HCT116 (cell line): ENCODE measurements at regions not wholly inside any gene's neighbourhood (a gene's known extent, or its start where the extent isn't known, plus 50 kb on each side); places are given as distances from the start of the nearest gene placed in this dataset.

ENCODE experiments used
- ATAC-seq: fragments of 200-7000 bp; cut with Tn5 transposase; 2 replicates; pipeline ENCODE4 v1.9.1; 2020; ENCODE audit warnings: mild to moderate bottlenecking, moderate library complexity
- BruUV-seq: library from RNA; stranded (reverse); fragments of 400-500 nt; replicated peaks from 2 replicates; lab custom pipeline; 2021; lab: Mats Ljungman, UMichigan
- CTCF ChIA-PET: fragments of 300-600 bp; sonication (Branson Sonifier 250); formaldehyde crosslinking; loops from one replicate; lab custom pipeline; 2021; ENCODE audit warnings: antibody characterized with exemption; lab: Charles Lee
- POLR2A ChIA-PET: fragments of 300-600, 350-600 bp; sonication (Branson Sonifier 250); formaldehyde crosslinking; loops from one replicate; lab custom pipeline; 2021; ENCODE audit warnings: antibody characterized with exemption; lab: Charles Lee
- RAD21 ChIA-PET, 2 experiments: fragments of 300-600 bp; sonication (Branson Sonifier 250); formaldehyde crosslinking; loops; one replicate each; lab custom pipeline; 2023; ENCODE audit warnings: low total read pairs in 2 of 2; ENCODE audit not compliant: uncharacterized antibody in 2 of 2, unreplicated experiment in 2 of 2, low non-redundant PET in 1 of 2; lab: Charles Lee
- DNase-seq: peaks from one replicate; pipeline ENCODE4 v3.0.0-alpha.2; 2010; ENCODE audit warnings: low read depth, low spot score
- H2AFZ ChIP-seq: fragments of 200-600 bp; shearing (Covaris generic), sonication (generic); 2 replicates; pipeline ENCODE4 v1.6.1; 2017; ENCODE audit warnings: low read depth, mixed run types, mixed read lengths, antibody characterized with exemption, low read length; ENCODE audit not compliant: poor library complexity, severe bottlenecking
- H3K27ac ChIP-seq: 2 replicates; pipeline ENCODE4 v1.5.1; 2012; ENCODE audit warnings: low read depth, low read length
- H3K27me3 ChIP-seq: fragments of 200-600 bp; sonication (generic); 2 replicates; pipeline ENCODE4 v1.6.1; 2016; ENCODE audit warnings: mixed run types, low read length, mixed read lengths; ENCODE audit not compliant: insufficient read depth
- H3K36me3 ChIP-seq, 2 experiments: fragments of 200-500 bp in 1 of 2; fragments of 200-600 bp in 1 of 2; sonication (Bioruptor generic) in 1 of 2; sonication (generic) in 1 of 2; 2 replicates each; pipeline versions ENCODE4 v1.5.1 to v1.6.1; 2014 to 2016; ENCODE audit warnings: low read length in 2 of 2, inconsistent platforms in 1 of 2, mixed read lengths in 1 of 2, mixed run types in 1 of 2; ENCODE audit not compliant: insufficient read depth in 2 of 2, control insufficient read depth in 1 of 2
- H3K4me1 ChIP-seq, 2 experiments: fragments of 200-600 bp in 1 of 2; sonication (generic) in 1 of 2; 2 replicates each; pipeline versions ENCODE4 v1.5.1 to v1.6.1; 2012 to 2017; ENCODE audit warnings: low read length in 2 of 2, inconsistent platforms in 1 of 2, mild to moderate bottlenecking in 1 of 2, mixed read lengths in 1 of 2, mixed run types in 1 of 2, moderate library complexity in 1 of 2; ENCODE audit not compliant: insufficient read depth in 2 of 2, control insufficient read depth in 1 of 2
- H3K4me2 ChIP-seq: fragments of 200-600 bp; sonication (generic); 2 replicates; pipeline ENCODE4 v1.6.1; 2017; ENCODE audit warnings: mixed run types, low read length, mixed read lengths
- H3K4me3 ChIP-seq, 2 experiments: fragments of 200-600 bp in 1 of 2; sonication (generic) in 1 of 2; replicated peaks in 1 of 2; 2 replicates each; pipeline ENCODE4 v1.5.1; 2011 to 2016; ENCODE audit warnings: low read length in 2 of 2, control low read depth in 1 of 2, low read depth in 1 of 2, mild to moderate bottlenecking in 1 of 2, mixed read lengths in 1 of 2, mixed run types in 1 of 2
- H3K79me2 ChIP-seq: fragments of 200-600 bp; sonication (generic); 2 replicates; pipeline ENCODE4 v1.6.1; 2017; ENCODE audit warnings: mild to moderate bottlenecking, mixed run types, low read length, moderate library complexity, mixed read lengths; ENCODE audit not compliant: insufficient read depth
- H3K9ac ChIP-seq: fragments of 200-600 bp; sonication (generic); 2 replicates; pipeline ENCODE4 v1.6.1; 2016; ENCODE audit warnings: low read length, mixed read lengths
- H3K9me2 ChIP-seq: fragments of 200-600 bp; sonication (generic), shearing (Covaris generic); 2 replicates; pipeline ENCODE4 v1.6.1; 2017; ENCODE audit warnings: mixed run types, mild to moderate bottlenecking, moderate library complexity; ENCODE audit not compliant: insufficient read depth
- H3K9me3 ChIP-seq, 2 experiments: fragments of 200-500 bp in 1 of 2; fragments of 200-600 bp in 1 of 2; sonication (Bioruptor generic) in 1 of 2; sonication (generic) in 1 of 2; 2 replicates each; pipeline ENCODE4 v1.6.1; 2014 to 2017; ENCODE audit warnings: low read length in 2 of 2, mixed read lengths in 2 of 2, inconsistent platforms in 1 of 2, low read depth in 1 of 2, mild to moderate bottlenecking in 1 of 2, mixed run types in 1 of 2, moderate library complexity in 1 of 2; ENCODE audit not compliant: control insufficient read depth in 1 of 2, insufficient read depth in 1 of 2
- H4K20me1 ChIP-seq: fragments of 200-600 bp; sonication (generic), shearing (Covaris generic); 2 replicates; pipeline ENCODE4 v1.6.1; 2017; ENCODE audit warnings: mixed run types, mild to moderate bottlenecking, moderate library complexity; ENCODE audit not compliant: insufficient read depth
- ATF3 ChIP-seq: IDR thresholded peaks from 2 replicates; pipeline ENCODE4 v1.6.1; 2012
- CBX3 ChIP-seq: IDR thresholded peaks from 2 replicates; pipeline ENCODE4 v1.6.1; 2012; ENCODE audit warnings: low read depth
- CEBPB ChIP-seq: IDR thresholded peaks from 2 replicates; pipeline ENCODE4 v1.6.1; 2012; ENCODE audit warnings: low read depth
- CTCF ChIP-seq, 3 experiments: fragments of 200-600 bp in 1 of 3; sonication (generic) in 1 of 3; IDR thresholded peaks in 2 of 3; conservative IDR thresholded peaks in 1 of 3; 2 replicates each; pipeline ENCODE4 v1.5.1; 2012 to 2017; ENCODE audit warnings: low read depth in 2 of 3, low read length in 2 of 3, antibody characterized with exemption in 1 of 3, borderline replicate concordance in 1 of 3, control low read depth in 1 of 3, mild to moderate bottlenecking in 1 of 3, mixed read lengths in 1 of 3, mixed run types in 1 of 3, moderate library complexity in 1 of 3; ENCODE audit not compliant: insufficient read depth in 1 of 3
- EGR1 ChIP-seq: IDR thresholded peaks from 2 replicates; pipeline ENCODE4 v1.6.1; 2012; ENCODE audit warnings: low read depth
- ELF1 ChIP-seq: IDR thresholded peaks from 2 replicates; pipeline ENCODE4 v1.6.1; 2012; ENCODE audit warnings: low read depth, borderline replicate concordance
- FOSL1 ChIP-seq: IDR thresholded peaks from 2 replicates; pipeline ENCODE4 v1.6.1; 2012; ENCODE audit warnings: low read depth
- MAX ChIP-seq: IDR thresholded peaks from 2 replicates; pipeline ENCODE4 v1.6.1; 2012
- POLR2A ChIP-seq: IDR thresholded peaks from 2 replicates; pipeline ENCODE4 v1.7.0; 2011; ENCODE audit warnings: borderline replicate concordance; ENCODE audit not compliant: insufficient read depth, insufficient read length; ENCODE audit errors: extremely low read depth
- RAD21 ChIP-seq: IDR thresholded peaks from 2 replicates; pipeline ENCODE4 v1.6.1; 2012; ENCODE audit warnings: low read depth, mild to moderate bottlenecking
- SIN3A ChIP-seq: IDR thresholded peaks from 2 replicates; pipeline ENCODE4 v1.6.1; 2012; ENCODE audit warnings: low read depth
- TCF7L2 ChIP-seq: IDR thresholded peaks from 2 replicates; pipeline ENCODE4 v1.7.0; 2011; ENCODE audit warnings: borderline replicate concordance, inconsistent platforms; ENCODE audit not compliant: insufficient read depth, insufficient read length; ENCODE audit errors: extremely low read depth
- ZBTB33 ChIP-seq: IDR thresholded peaks from 2 replicates; pipeline ENCODE4 v1.6.1; 2011; ENCODE audit warnings: mild to moderate bottlenecking, low read length, moderate library complexity; ENCODE audit not compliant: insufficient replicate concordance; ENCODE audit errors: extremely low read depth
- intact Hi-C: fragments of 100-400 bp; cut with micrococcal nuclease; formaldehyde crosslinking; loops from 2 replicates; pipeline ENCODE4 v1.10.0; 2022

- TF ChIP-seq EGR1 (no peak), POLR2A (no peak), ELF1 (no peak), FOSL1 (no peak), TCF7L2 (no peak), CEBPB (no peak), ZBTB33 (no peak), SIN3A (no peak)
- TF ChIP-seq, all 23 proteins: peak for 0
- Histone ChIP-seq H3K4me2 (no peak overlapping the region), H3K79me2 (no peaks in the 10 kb centered on the region), H3K4me3 (no peak overlapping the region), H2AFZ (no peak overlapping the region), H3K4me1 (no peaks in the 10 kb centered on the region), H3K9me2 (no peaks in the 10 kb centered on the region; the same call in 1 of the 2 replicates), H3K27ac (no peak overlapping the region), H3K9me3 (no peaks in the 10 kb centered on the region), H4K20me1 (no peaks in the 10 kb centered on the region), H3K36me3 (no peaks in the 10 kb centered on the region), H3K9ac (no peak overlapping the region), H3K27me3 (no peaks in the 10 kb centered on the region)
- CTCF ChIA-PET: no interaction called here
- DNase-seq: no peak
- intact Hi-C loops: no loop called here
- BruUV-seq: no TSS peak
- RAD21 ChIA-PET: no interaction called here
- POLR2A ChIA-PET: no interaction called here
- no peak for ATAC-seq
Observed at GRCh38 chr6:40037271-40037670, 103.0 kb upstream of the MOCS1 start.

- CTCF ChIA-PET: no interaction called here
- intact Hi-C loops: no loop called here
- no peak for TF ChIP-seq ZBTB33
- no peak for TF ChIP-seq MAX
- TF ChIP-seq ATF3: no peak
- no peak for TF ChIP-seq SIN3A
- no peak for TF ChIP-seq ELF1
- TF ChIP-seq RAD21: no peak
- TF ChIP-seq POLR2A: no peak
- TF ChIP-seq CBX3: no peak
- TF ChIP-seq CTCF (IDR thresholded peaks at IDR 0.05 in 2 of 3, conservative IDR thresholded peaks at IDR 0.05 in 1 of 3; ENCODE audit: borderline replicate concordance in 1 of 3, insufficient read depth in 1 of 3, low read depth in 2 of 3, low read length in 2 of 3): no peak
Observed at GRCh38 chr6:40036186-40036585, 101.9 kb upstream of the MOCS1 start.

More at GRCh38 chr6:40036186-40036585, 101.9 kb upstream of the MOCS1 start:
- Histone ChIP-seq H3K27ac (no peak overlapping the region), H3K9ac (no peak overlapping the region), H3K4me1 (no peaks in the 10 kb centered on the region), H3K4me3 (no peak overlapping the region), H3K27me3 (0 out of 2 replicates have a peak, but pooled peaks cover 3% of the 10 kb centered on the region), H3K36me3 (no peaks in the 10 kb centered on the region), H2AFZ (no peak overlapping the region), H3K4me2 (no peak overlapping the region), H3K9me2 (no peaks in the 10 kb centered on the region; the same call in 1 of the 2 replicates), H3K79me2 (no peaks in the 10 kb centered on the region), H3K9me3 (no peaks in the 10 kb centered on the region), H4K20me1 (no peaks in the 10 kb centered on the region)
- ATAC-seq: no peak
- DNase-seq: no peak
- BruUV-seq: no TSS peak
- ChIA-PET POLR2A (no interaction called here), RAD21 (no interaction called here)
